Dendritic cell treated with granulocyte-macrophage colony-stimulating factor and Interleukin-4, amounts not matched to agents 40 ng/mL and 50 ng/mL, for 4 days (primary cell): ENCODE measurements at regions not wholly inside any gene's neighbourhood (a gene's known extent, or its start where the extent isn't known, plus 50 kb on each side); places are given as distances from the start of the nearest gene placed in this dataset.

Source experiments
- H3K27ac Mint-ChIP-seq: one replicate; pipeline ENCODE4 v1.8.0; 2022; ENCODE audit warnings: mild to moderate bottlenecking, mixed read lengths
- H3K27me3 Mint-ChIP-seq: one replicate; pipeline ENCODE4 v1.8.0; 2022; ENCODE audit warnings: mild to moderate bottlenecking, mixed read lengths
- H3K36me3 Mint-ChIP-seq: one replicate; pipeline ENCODE4 v1.8.0; 2022; ENCODE audit warnings: low read depth, mixed read lengths
- H3K4me1 Mint-ChIP-seq: one replicate; pipeline ENCODE4 v1.8.0; 2022; ENCODE audit warnings: low read depth, mixed read lengths
- H3K4me3 Mint-ChIP-seq: one replicate; pipeline ENCODE4 v1.8.0; 2022; ENCODE audit warnings: mild to moderate bottlenecking, moderate library complexity, mixed read lengths
- H3K9me3 Mint-ChIP-seq: one replicate; pipeline ENCODE4 v1.8.0; 2022; ENCODE audit warnings: mixed read lengths
- intact Hi-C: fragments of 100-400 bp; cut with micrococcal nuclease; formaldehyde crosslinking; loops from one replicate; pipeline ENCODE4 v1.15.0; 2022

DNA sequence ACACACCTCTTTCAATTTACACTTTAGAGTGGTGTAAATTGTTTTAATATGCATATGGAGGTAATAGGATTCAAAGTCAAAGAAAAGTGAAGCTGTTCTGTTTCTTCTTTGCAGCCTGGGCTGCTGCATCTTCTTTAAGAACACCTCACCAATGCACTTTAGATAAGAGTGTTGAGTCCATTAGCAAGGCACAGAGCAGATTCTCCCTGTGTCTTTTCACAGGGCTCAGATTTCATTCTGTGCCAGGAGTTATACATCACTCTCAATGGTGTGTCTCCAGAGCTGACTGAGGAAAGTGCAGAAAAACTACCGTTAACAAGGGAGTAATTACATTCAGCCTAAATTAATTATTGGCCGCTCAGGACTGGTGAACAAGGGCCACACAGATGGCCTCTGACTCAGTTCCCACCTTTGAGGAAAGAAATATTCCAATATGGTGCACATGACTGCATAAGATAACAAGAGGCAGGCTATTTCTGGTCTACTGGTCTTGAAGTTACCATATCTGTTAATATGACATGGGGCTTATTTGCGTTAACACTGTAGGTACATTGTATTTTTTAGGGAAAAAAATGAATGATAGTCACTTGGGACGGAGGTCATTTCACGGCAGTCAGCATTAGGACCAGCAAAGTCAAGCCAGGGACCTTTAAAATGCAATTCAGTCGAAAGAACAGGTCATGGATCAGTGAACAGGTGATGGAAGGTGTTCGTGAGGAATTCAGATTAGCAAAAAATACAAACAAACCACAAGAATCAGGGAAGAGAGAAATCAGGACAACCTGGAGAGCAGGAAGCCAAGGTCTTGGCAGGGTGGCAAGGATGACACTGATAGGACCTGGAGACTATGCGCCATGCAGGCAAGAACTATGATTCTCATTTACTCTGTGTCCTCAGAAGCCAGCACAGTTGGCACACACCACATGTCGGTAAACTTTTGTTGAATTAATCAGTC, 203.7 kb downstream of the TBX18 start:
- Mint-ChIP-seq H3K9me3 (peaks cover 30% of the 10 kb centered on the region), H3K27ac (no peak overlapping the region), H3K4me1 (no peaks in the 10 kb centered on the region), H3K4me3 (no peak overlapping the region), H3K27me3 (no peaks in the 10 kb centered on the region), H3K36me3 (no peaks in the 10 kb centered on the region)
- intact Hi-C loops = no loop called here

DNA sequence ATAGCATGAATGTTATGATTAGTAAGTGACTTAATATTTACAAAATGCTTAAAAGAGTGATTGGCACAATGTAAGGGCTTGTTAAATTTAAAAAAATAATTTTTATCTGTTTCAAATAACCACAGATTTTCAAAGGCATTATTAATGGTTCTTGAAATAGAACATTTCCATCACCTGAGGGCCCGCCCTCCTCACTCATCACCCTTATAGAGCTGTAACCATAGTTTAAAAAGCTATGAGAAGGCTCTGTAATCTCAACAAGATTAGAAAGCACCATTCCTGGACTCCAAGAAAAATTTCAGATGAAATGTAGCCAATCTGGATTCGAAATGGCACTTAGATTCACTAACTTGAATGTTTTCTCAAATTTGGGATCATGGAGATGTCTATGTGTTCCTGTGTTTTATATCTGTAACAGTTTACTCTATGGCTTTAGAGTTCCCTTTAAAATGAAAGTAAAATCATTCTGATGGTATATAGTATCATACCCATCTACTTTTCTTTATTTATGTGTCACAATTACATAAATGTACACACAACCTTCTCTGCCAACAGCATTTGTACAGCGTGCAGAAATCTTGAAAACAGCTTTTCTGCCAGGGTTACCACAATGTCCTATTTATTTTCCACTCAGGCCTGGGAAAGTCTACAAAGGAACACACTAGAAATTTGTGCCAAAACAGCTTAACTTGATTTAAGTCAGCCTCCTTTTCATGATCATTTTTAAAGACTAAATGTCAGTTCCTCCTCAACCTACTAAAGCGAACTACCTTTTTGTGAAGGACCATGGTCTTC, 207.7 kb downstream of the TBX18 start:
- intact Hi-C loops = no loop called here
- Mint-ChIP-seq H3K27me3 (no peaks in the 10 kb centered on the region), H3K4me3 (no peak overlapping the region), H3K27ac (no peak overlapping the region), H3K4me1 (no peaks in the 10 kb centered on the region), H3K9me3 (peaks cover 40% of the 10 kb centered on the region), H3K36me3 (no peaks in the 10 kb centered on the region)

GRCh38 chr6:84554706-84555105, 209.7 kb downstream of the TBX18 start:
- Mint-ChIP-seq H3K9me3 (peaks cover 36% of the 10 kb centered on the region), H3K36me3 (no peaks in the 10 kb centered on the region), H3K4me3 (no peak overlapping the region), H3K4me1 (no peaks in the 10 kb centered on the region), H3K27ac (no peak overlapping the region), H3K27me3 (no peaks in the 10 kb centered on the region)
- intact Hi-C loops = no loop called here

GRCh38 chr6:84554074-84554473, 210.3 kb downstream of the TBX18 start:
- no peak overlapping the region for H3K27ac Mint-ChIP-seq
- intact Hi-C loops = no loop called here
- H3K36me3 Mint-ChIP-seq = no peaks in the 10 kb centered on the region
- peaks cover 36% of the 10 kb centered on the region for H3K9me3 Mint-ChIP-seq
- no peaks in the 10 kb centered on the region for H3K27me3 Mint-ChIP-seq
- H3K4me3 Mint-ChIP-seq = no peak overlapping the region
- H3K4me1 Mint-ChIP-seq = no peaks in the 10 kb centered on the region

GRCh38 chr6:84553527-84553926, 210.9 kb downstream of the TBX18 start:
- intact Hi-C loops = no loop called here
- Mint-ChIP-seq H3K36me3 (no peaks in the 10 kb centered on the region), H3K27ac (no peak overlapping the region), H3K4me3 (no peak overlapping the region), H3K27me3 (no peaks in the 10 kb centered on the region), H3K4me1 (no peaks in the 10 kb centered on the region), H3K9me3 (peaks cover 36% of the 10 kb centered on the region)

DNA sequence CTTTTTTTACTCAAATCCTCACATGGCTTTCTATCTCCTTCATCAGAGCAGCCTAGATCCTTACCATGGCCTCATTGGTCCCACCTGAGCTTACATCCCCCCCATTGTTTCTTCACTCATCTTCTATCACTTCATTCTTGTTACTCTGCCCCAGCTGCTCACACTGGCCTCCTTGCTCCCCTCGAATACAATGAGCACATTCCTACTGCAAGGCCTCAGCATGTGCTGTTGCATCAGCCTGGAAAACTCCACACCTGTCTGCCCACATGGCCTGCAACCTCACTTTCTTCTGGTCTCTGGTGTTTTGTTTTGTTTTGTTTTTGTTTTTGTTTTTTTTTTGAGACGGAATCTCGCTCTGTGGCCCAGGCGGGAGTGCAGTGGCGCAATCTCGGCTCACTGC, 212.6 kb downstream of the TBX18 start:
- Mint-ChIP-seq H3K9me3 (peaks cover 36% of the 10 kb centered on the region), H3K36me3 (no peaks in the 10 kb centered on the region)

GRCh38 chr6:84549917-84550316, 214.5 kb downstream of the TBX18 start:
- Mint-ChIP-seq H3K9me3 (peaks cover 34% of the 10 kb centered on the region), H3K27ac (no peak overlapping the region), H3K4me3 (no peak overlapping the region), H3K4me1 (no peaks in the 10 kb centered on the region), H3K27me3 (no peaks in the 10 kb centered on the region), H3K36me3 (no peaks in the 10 kb centered on the region)
- intact Hi-C loops = no loop called here

More for the DNA sequence above, 212.6 kb downstream of the TBX18 start:
- no peaks in the 10 kb centered on the region for H3K27me3 Mint-ChIP-seq
- no peaks in the 10 kb centered on the region for H3K4me1 Mint-ChIP-seq
- intact Hi-C loops = no loop called here
- H3K27ac Mint-ChIP-seq = no peak overlapping the region
- H3K4me3 Mint-ChIP-seq = no peak overlapping the region

GRCh38 chr6:84547341-84547801, 217.0 kb downstream of the TBX18 start:
- Mint-ChIP-seq H3K9me3 (peaks cover 23% of the 10 kb centered on the region), H3K27ac (no peak overlapping the region), H3K4me1 (no peaks in the 10 kb centered on the region), H3K36me3 (no peaks in the 10 kb centered on the region), H3K4me3 (no peak overlapping the region), H3K27me3 (no peaks in the 10 kb centered on the region)
- intact Hi-C loops = no loop called here

DNA sequence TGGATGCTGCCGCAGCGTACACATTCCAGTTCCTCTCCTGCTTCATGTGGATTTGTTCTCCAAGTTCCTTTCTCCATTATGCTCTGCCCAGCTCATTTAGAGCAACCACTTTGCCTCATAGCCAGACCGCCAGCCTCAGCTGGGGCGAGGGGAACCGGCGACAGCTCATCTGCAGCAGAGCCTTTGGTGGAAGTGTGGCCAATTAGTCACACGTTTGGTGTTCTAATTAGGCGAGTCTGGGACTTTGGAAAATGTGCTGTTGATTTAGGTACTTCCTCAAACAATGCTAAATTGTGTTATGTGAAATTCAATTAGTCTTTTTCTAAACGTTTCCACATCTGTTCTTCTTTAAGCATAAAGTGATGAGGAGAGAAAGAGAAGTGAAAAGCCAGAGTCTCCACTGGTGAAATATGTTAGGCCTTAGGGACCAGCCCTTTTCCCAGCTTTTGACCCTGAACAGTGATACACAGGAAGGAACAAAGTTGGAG, 217.9 kb downstream of the TBX18 start:
- H3K4me3 Mint-ChIP-seq = no peak overlapping the region
- H3K27ac Mint-ChIP-seq = no peak overlapping the region
- H3K27me3 Mint-ChIP-seq = no peaks in the 10 kb centered on the region
- H3K36me3 Mint-ChIP-seq = no peaks in the 10 kb centered on the region
- peaks cover 25% of the 10 kb centered on the region for H3K9me3 Mint-ChIP-seq
- no peaks in the 10 kb centered on the region for H3K4me1 Mint-ChIP-seq
- intact Hi-C loops = no loop called here

- Mint-ChIP-seq H3K36me3 (no peaks in the 10 kb centered on the region), H3K4me1 (no peaks in the 10 kb centered on the region)
- intact Hi-C loops = no loop called here
Observed at GRCh38 chr6:84539122-84539856, 225.1 kb downstream of the TBX18 start.

DNA sequence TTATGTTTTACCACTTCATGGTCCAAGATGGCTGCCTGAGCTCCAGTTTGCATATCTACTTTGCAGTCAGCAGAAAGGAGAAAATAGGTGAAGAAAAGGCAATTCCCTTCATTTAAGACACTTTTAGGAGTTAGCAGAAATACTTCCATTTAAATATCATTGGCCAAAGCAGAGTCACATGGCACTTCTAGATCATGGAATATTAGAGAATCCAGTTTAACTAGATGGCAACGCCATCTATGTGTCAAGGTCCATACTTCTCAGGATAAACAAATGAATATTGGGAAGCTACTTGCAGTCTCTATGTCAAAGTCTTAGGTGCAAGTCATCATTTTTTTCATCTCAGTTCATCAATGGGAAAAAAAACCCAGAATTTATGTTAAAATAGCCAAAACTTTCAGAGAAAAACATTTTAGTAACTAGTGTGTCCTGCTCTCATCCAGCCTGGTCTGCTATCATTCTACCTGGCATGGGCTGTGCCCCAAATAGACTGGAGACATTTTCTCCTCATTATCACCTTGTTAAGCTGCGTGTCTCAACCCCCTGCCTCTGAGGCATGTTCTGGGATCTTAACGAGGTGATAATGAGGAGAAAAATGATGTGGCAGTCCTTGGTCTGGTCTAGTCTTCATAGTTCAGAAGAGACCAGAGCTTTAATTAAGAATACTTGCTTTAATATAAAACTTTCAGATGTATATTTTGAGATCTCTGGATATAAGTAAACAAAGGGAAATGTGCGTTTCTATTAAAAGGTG, 227.3 kb downstream of the TBX18 start:
- intact Hi-C loops = no loop called here
- no peak overlapping the region for H3K27ac Mint-ChIP-seq
- H3K27me3 Mint-ChIP-seq = no peaks in the 10 kb centered on the region
- H3K4me3 Mint-ChIP-seq = no peak overlapping the region
- H3K36me3 Mint-ChIP-seq = no peaks in the 10 kb centered on the region
- peaks cover 21% of the 10 kb centered on the region for H3K9me3 Mint-ChIP-seq
- no peaks in the 10 kb centered on the region for H3K4me1 Mint-ChIP-seq

More at GRCh38 chr6:84539122-84539856, 225.1 kb downstream of the TBX18 start:
- H3K27me3 Mint-ChIP-seq = no peaks in the 10 kb centered on the region
- H3K4me3 Mint-ChIP-seq = no peak overlapping the region
- H3K9me3 Mint-ChIP-seq = peaks cover 31% of the 10 kb centered on the region
- H3K27ac Mint-ChIP-seq = no peak overlapping the region

DNA sequence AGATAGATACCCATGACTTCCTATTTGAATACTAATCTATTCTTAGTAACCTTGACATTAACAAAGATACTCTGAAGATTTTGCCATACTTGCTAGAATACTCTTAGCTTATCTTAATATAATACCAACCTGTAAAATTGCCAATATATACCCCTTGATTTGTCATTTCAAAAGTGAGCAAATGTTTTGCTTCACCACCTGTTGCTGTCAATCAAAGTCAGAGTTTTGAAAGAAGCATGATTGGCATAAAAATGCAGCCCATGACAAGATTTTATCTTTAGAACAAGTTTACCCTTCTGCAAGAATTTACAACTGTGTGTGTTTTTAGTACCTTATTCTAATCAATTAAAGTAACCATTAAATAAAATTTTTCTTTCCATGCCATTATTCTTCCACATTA, 236.2 kb downstream of the TBX18 start:
- Mint-ChIP-seq H3K4me3 (no peak overlapping the region), H3K36me3 (no peaks in the 10 kb centered on the region), H3K4me1 (no peaks in the 10 kb centered on the region), H3K9me3 (peaks cover 21% of the 10 kb centered on the region), H3K27ac (no peak overlapping the region), H3K27me3 (no peaks in the 10 kb centered on the region)
- intact Hi-C loops = no loop called here

GRCh38 chr6:84526631-84527030, 237.8 kb downstream of the TBX18 start:
- intact Hi-C loops = no loop called here
- peaks cover 15% of the 10 kb centered on the region for H3K9me3 Mint-ChIP-seq

More at GRCh38 chr6:84526631-84527030, 237.8 kb downstream of the TBX18 start:
- Mint-ChIP-seq H3K36me3 (no peaks in the 10 kb centered on the region), H3K27ac (no peak overlapping the region), H3K27me3 (no peaks in the 10 kb centered on the region), H3K4me3 (no peak overlapping the region), H3K4me1 (no peaks in the 10 kb centered on the region)
